Loucy (cell line): ENCODE measurements at regions not wholly inside any gene's neighbourhood (a gene's known extent, or its start where the extent isn't known, plus 50 kb on each side); places are given as distances from the start of the nearest gene placed in this dataset.

Experiments used
- H2AFZ ChIP-seq: fragments of 200-600 bp; sonication (generic); 2 replicates; pipeline ENCODE4 v1.6.0; 2016; ENCODE audit warnings: antibody characterized with exemption, mild to moderate bottlenecking, low read length, moderate library complexity
- H3F3A ChIP-seq: fragments of 200-600 bp; 2 replicates; pipeline ENCODE4 v1.6.0; 2016; ENCODE audit warnings: antibody characterized with exemption, low read depth, mild to moderate bottlenecking
- H3K27me3 ChIP-seq: fragments of 200-600 bp; sonication (generic); 2 replicates; pipeline ENCODE4 v1.6.1; 2014; ENCODE audit warnings: low read length, mild to moderate bottlenecking; ENCODE audit not compliant: insufficient read depth, poor library complexity, severe bottlenecking
- H3K36me3 ChIP-seq: fragments of 200-600 bp; sonication (generic); 2 replicates; pipeline ENCODE4 v1.6.1; 2016; ENCODE audit warnings: low read length; ENCODE audit not compliant: insufficient read depth
- H3K4me1 ChIP-seq: fragments of 200-600 bp; sonication (generic); 2 replicates; pipeline ENCODE4 v1.5.1; 2014; ENCODE audit warnings: low read length, mild to moderate bottlenecking; ENCODE audit not compliant: insufficient read depth, poor library complexity, severe bottlenecking
- H3K4me2 ChIP-seq: fragments of 200-600 bp; sonication (generic); 2 replicates; pipeline ENCODE4 v1.6.0; 2014; ENCODE audit warnings: antibody characterized with exemption, low read length, low read depth, mild to moderate bottlenecking; ENCODE audit not compliant: poor library complexity, severe bottlenecking
- H3K4me3 ChIP-seq: fragments of 200-600 bp; sonication (generic); 2 replicates; pipeline ENCODE4 v1.5.1; 2014; ENCODE audit warnings: low read length, mild to moderate bottlenecking, mixed read lengths; ENCODE audit not compliant: poor library complexity, severe bottlenecking
- H3K79me2 ChIP-seq: fragments of 200-600 bp; sonication (generic); 2 replicates; pipeline ENCODE4 v1.6.1; 2014; ENCODE audit warnings: low read length; ENCODE audit not compliant: insufficient read depth
- H3K9ac ChIP-seq: fragments of 200-600 bp; sonication (generic); 2 replicates; pipeline ENCODE4 v1.6.0; 2014; ENCODE audit warnings: mild to moderate bottlenecking, low read depth, low read length, moderate library complexity; ENCODE audit not compliant: poor library complexity, severe bottlenecking
- H3K9me2 ChIP-seq: fragments of 200-600 bp; sonication (generic); replicated peaks from 2 replicates; pipeline ENCODE4 v1.6.1; 2016; ENCODE audit warnings: low read depth, low read length, mixed read lengths
- H3K9me3 ChIP-seq: fragments of 200-600 bp; sonication (generic); 2 replicates; pipeline ENCODE4 v1.6.1; 2014; ENCODE audit warnings: mild to moderate bottlenecking, antibody characterized with exemption, low read length, low read depth; ENCODE audit not compliant: insufficient read depth
- H4K20me1 ChIP-seq: fragments of 200-600 bp; sonication (generic); 2 replicates; pipeline ENCODE4 v1.6.0; 2014; ENCODE audit warnings: antibody characterized with exemption, low read length, mild to moderate bottlenecking; ENCODE audit not compliant: insufficient read depth, poor library complexity, severe bottlenecking
- CTCF ChIP-seq: fragments of 200-600 bp; sonication (generic); conservative IDR thresholded peaks from 2 replicates; pipeline ENCODE4 v1.5.1; 2014; ENCODE audit warnings: mild to moderate bottlenecking, antibody characterized with exemption, low read length
- EZH2phosphoT487 ChIP-seq: fragments of 200-600 bp; IDR thresholded peaks from 2 replicates; pipeline ENCODE4 v1.6.1; 2018; ENCODE audit warnings: antibody characterized with exemption, mild to moderate bottlenecking, moderate library complexity, borderline replicate concordance

- Histone ChIP-seq H3K27me3 (no peaks in the 10 kb centered on the region), H3K79me2 (no peaks in the 10 kb centered on the region), H3K4me1 (no peaks in the 10 kb centered on the region), H2AFZ (no peak overlapping the region), H3K9me3 (no peaks in the 10 kb centered on the region), H3K9me2 (no peaks in the 10 kb centered on the region), H3K4me3 (no peak overlapping the region), H3F3A (no peaks in the 10 kb centered on the region), H3K36me3 (no peaks in the 10 kb centered on the region), H3K9ac (no peak overlapping the region), H3K4me2 (no peak overlapping the region), H4K20me1 (no peaks in the 10 kb centered on the region)
- TF ChIP-seq CTCF, result no peak
- TF ChIP-seq EZH2phosphoT487, result no peak
These were observed 663.5 kb upstream of the GOT2 start for GRCh38 chr16:59397638-59398037.

GRCh38 chr16:59394526-59394925 is 660.4 kb upstream of the GOT2 start:
- Histone ChIP-seq H3K4me2 (no peak overlapping the region), H3K36me3 (no peaks in the 10 kb centered on the region), H3F3A (no peaks in the 10 kb centered on the region), H3K9me2 (no peaks in the 10 kb centered on the region), H3K79me2 (no peaks in the 10 kb centered on the region), H3K4me3 (no peak overlapping the region), H4K20me1 (no peaks in the 10 kb centered on the region), H2AFZ (no peak overlapping the region), H3K9ac (no peak overlapping the region), H3K4me1 (no peaks in the 10 kb centered on the region), H3K9me3 (no peaks in the 10 kb centered on the region), H3K27me3 (no peaks in the 10 kb centered on the region)
- TF ChIP-seq CTCF (no peak), EZH2phosphoT487 (no peak)

- no peaks in the 10 kb centered on the region for H3K9me3 ChIP-seq
- H3K9me2 ChIP-seq, result no peaks in the 10 kb centered on the region
- H2AFZ ChIP-seq, result no peak overlapping the region
- H4K20me1 ChIP-seq, result no peaks in the 10 kb centered on the region
- H3K79me2 ChIP-seq, result no peaks in the 10 kb centered on the region
- no peak overlapping the region for H3K4me2 ChIP-seq
- TF ChIP-seq CTCF (no peak), EZH2phosphoT487 (no peak)
- H3K4me3 ChIP-seq, result no peak overlapping the region
- no peaks in the 10 kb centered on the region for H3K36me3 ChIP-seq
- H3K27me3 ChIP-seq, result no peaks in the 10 kb centered on the region
- no peaks in the 10 kb centered on the region for H3F3A ChIP-seq
- H3K9ac ChIP-seq, result no peak overlapping the region
- H3K4me1 ChIP-seq, result no peaks in the 10 kb centered on the region
These were observed 658.8 kb upstream of the GOT2 start for GRCh38 chr16:59392911-59393310.
